LNCaP clone FGC (cell line): ENCODE measurements at regions not wholly inside any gene's neighbourhood (a gene's known extent, or its start where the extent isn't known, plus 50 kb on each side); places are given as distances from the start of the nearest gene placed in this dataset.
A peak's percentile ranks its signal among the peaks of the same experiment; 100 is the strongest.

ENCODE experiments used
- DNase-seq: peaks from one replicate; pipeline ENCODE4 v3.0.0-alpha.2; 2011; ENCODE audit warnings: low read depth
- H3K4me3 ChIP-seq: 2 replicates; pipeline ENCODE4 v1.5.1; 2011; ENCODE audit warnings: mild to moderate bottlenecking, low read depth, low read length, control low read depth
- CTCF ChIP-seq: IDR thresholded peaks from 2 replicates; pipeline ENCODE4 v1.5.1; 2012; ENCODE audit warnings: mild to moderate bottlenecking; ENCODE audit not compliant: control insufficient read depth, insufficient read depth; ENCODE audit errors: extremely low read depth

GRCh38 chr21:27122686-27123085 is 155.8 kb upstream of the ADAMTS5 start:
- H3K4me3 ChIP-seq = no peak overlapping the region
- no peak for TF ChIP-seq CTCF
- DNase-seq = no peak

DNA sequence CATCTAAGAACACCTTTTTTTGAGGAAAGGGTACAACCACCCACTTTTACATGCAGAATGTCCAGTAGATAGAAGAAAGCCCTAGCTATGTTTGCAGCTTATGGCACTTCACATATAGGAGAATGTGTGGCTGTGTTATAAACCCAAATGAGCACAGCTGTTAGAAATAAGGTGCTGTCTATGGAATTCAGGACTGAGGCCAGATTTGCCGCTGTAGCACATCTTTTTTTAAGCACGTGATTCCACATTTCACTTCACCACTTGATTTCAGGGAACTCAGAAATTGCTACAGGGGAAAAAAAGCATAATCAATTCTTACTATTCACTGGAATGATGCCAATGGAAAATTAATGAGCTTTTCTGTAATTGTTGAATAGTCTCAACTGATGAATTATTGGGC is 147.2 kb upstream of the ADAMTS5 start:
- H3K4me3 ChIP-seq = no peak overlapping the region
- DNase-seq = no peak
- no peak for TF ChIP-seq CTCF

DNA sequence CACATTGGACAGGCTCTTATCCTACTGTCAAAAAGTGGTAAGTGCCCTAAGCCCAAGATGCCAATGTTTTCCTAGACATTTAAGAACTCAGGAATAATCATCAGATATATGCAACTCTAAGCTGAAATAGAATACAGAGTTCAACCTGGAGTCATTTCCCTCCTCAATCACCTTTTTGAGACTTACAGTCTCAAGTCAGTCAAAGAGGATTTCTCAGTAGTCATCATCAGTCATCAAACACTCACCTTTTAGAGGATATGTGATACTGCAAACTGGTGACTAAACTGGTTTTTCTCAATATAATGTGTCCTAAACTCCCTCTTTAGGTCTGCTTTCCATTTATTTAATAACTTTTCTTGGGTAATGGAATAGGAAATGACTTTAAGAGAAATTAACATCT is 145.3 kb upstream of the ADAMTS5 start:
- H3K4me3 ChIP-seq = no peak overlapping the region
- DNase-seq = no peak
- TF ChIP-seq CTCF = no peak

GRCh38 chr21:27110956-27111355 is 144.1 kb upstream of the ADAMTS5 start:
- TF ChIP-seq CTCF = no peak
- no peak for DNase-seq
- H3K4me3 ChIP-seq = no peak overlapping the region

DNA sequence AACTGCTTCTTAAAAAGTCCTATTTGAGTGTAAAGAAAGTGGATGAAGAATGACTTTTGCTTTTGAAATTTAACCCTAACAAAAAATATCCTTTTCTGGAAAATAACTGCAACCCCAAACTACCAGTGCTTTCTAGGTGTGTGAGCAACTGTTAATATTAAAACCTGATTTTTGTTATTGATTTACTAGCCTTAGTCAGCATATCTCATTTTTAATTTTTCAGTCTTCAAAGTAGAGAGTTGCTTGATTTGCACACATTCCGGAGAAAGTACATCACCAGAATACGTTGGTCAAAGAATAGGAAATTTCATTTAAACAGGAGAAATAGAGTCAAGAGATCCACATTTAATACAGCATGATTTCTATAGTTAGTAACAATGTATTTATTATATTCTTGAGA is 141.8 kb upstream of the ADAMTS5 start:
- no peak for TF ChIP-seq CTCF
- no peak for DNase-seq
- H3K4me3 ChIP-seq = no peak overlapping the region

- no peak for TF ChIP-seq CTCF
- no peak for DNase-seq
- no peak overlapping the region for H3K4me3 ChIP-seq
Measured at GRCh38 chr21:27108228-27108627, 141.3 kb upstream of the ADAMTS5 start.

DNA sequence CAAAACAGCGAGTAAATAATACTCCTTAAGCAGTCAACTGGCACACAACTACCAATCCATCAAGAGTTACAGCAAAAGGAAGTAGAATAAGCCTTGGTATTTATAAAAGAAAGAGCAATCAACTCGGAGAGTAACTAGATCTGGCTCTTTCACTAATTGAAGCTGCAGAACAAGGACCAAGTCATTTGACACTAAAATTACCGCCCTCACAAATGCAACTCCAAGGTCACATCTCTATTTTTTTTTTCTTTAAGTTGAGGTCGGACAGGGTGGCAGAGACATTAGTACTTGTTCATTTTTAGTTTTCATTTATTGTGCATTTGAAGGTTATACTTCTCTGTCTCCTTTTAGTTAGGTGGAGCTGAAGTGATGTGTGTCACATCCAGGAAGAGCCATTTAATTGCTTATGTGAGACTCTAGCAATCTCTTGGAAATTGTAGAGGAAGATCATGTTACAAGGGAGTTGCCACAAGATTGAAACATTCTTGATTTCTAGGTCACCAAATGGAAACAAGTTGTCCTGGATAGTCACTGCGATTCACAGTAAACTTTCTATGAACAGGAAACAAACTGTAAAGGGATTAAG is 138.1 kb upstream of the ADAMTS5 start:
- TF ChIP-seq CTCF = no peak
- peak; percentile 18 for DNase-seq
- H3K4me3 ChIP-seq = no peak overlapping the region
